GM21515 (cell line): ENCODE measurements at regions not wholly inside any gene's neighbourhood (a gene's known extent, or its start where the extent isn't known, plus 50 kb on each side); places are given as distances from the start of the nearest gene placed in this dataset.

Experiments used
- ATAC-seq: cut with Tn5 transposase; IDR thresholded peaks from one replicate; pipeline ENCODE4 v1.9.1; 2021; ENCODE audit not compliant: unreplicated experiment

- no peak for ATAC-seq
These were observed 143.4 kb downstream of the WNT5A start for GRCh38 chr3:55343486-55344357.

GRCh38 chr3:55341502-55342031 lies 145.5 kb downstream of the WNT5A start:
- ATAC-seq, result no peak

DNA sequence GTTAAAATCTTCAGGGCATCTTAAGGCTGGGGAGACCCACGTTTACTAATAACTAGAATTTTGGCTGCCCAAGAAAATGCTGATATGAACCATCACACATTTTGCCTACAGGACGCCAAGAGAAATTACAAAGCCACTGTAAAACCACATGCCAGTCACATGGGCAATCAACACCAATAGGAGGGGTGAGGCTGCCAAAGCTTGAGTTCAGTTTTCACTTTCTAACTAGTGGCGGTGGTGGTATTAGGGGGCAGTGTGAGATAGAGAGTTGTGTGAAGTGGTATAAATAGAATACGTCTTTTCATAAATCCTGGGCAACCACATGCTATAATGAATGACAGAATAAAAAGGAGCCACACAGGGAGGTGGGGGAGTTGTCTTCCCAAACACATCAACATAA lies 147.3 kb downstream of the WNT5A start:
- ATAC-seq, result no peak

- ATAC-seq, result no peak
These were observed 147.7 kb downstream of the WNT5A start for GRCh38 chr3:55339390-55339789.

- no peak for ATAC-seq
These were observed 149.4 kb downstream of the WNT5A start for GRCh38 chr3:55337641-55338180.

DNA sequence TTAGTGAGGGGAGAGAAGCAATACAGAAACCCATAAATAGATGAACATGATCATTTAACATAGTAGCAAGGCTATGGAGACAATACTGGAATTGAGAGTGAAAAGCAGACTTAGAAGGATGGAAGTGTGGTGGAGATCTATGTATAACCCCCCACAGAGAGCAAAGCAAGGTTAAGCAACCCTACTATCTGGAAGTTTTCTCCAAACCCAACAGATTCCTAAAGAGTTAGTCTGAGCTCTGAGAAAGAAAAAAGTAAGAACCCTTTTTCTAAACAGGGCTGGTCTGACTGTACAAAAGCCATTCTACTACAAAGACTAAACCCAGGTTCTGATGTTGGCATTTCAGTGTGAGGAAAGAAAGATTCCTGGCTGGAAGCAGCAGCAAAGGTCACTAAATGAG lies 153.2 kb downstream of the WNT5A start:
- ATAC-seq, result no peak

- no peak for ATAC-seq
These were observed 154.1 kb downstream of the WNT5A start for GRCh38 chr3:55333046-55333445.

GRCh38 chr3:55332176-55332575 lies 154.9 kb downstream of the WNT5A start:
- no peak for ATAC-seq

DNA sequence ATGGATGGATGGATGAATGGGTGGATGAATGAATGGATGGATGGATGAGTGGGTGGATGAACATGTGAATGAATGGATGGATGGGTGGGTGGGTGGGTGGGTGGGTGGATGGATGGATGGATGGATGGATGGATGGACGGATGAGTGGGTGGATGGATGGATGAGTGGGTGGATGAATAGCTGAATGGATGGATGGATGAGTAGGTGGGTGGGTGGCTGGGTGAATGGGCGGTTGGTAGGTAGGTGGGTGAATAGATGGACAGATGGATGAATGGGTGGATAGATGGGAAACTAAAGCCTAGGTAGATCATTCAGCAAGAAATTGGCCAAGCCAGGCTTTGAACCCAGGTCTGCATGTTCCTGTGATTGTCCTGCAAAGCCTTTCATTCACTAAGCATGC lies 155.6 kb downstream of the WNT5A start:
- no peak for ATAC-seq

DNA sequence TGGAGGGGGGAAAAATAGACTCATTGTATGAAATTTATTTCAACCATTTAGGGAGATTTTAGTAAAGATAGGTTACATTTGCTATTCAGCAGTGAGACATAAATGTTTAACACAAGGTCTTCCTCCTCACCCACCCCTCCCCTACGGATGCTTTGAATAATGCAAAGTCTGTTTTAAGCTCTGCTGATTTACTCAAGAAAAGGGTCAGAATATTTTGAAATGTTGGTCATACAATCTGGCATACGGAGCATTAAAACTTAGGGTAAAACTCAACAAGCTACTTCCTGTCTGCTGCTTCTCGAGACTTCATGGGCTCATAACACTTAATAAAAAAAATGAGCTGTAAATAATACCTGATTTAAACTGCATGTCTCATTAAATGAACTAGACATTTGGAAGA lies 156.3 kb downstream of the WNT5A start:
- ATAC-seq, result no peak

DNA sequence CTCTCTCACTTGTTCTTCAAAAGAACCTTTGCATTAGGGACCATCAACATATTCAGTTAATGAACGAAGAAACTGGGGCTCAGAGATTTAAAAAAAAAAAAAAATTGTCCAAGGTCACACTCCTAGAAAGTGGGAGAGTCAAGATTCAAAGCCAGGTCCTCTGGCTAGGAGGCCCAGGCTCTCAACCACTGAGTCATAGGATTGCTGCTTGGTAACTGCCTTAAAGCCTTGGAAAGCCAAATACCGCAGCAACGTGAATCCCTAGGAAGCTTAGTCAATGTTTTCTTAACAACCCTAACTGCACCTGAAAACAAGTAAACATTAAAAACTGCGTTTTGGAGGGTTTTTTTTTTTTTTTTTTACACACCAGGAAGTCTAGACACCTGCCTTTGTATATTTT lies 156.8 kb downstream of the WNT5A start:
- ATAC-seq, result no peak

GRCh38 chr3:55329849-55330248 lies 157.3 kb downstream of the WNT5A start:
- ATAC-seq, result no peak

- no peak for ATAC-seq
These were observed 159.8 kb downstream of the WNT5A start for GRCh38 chr3:55327131-55327920.

DNA sequence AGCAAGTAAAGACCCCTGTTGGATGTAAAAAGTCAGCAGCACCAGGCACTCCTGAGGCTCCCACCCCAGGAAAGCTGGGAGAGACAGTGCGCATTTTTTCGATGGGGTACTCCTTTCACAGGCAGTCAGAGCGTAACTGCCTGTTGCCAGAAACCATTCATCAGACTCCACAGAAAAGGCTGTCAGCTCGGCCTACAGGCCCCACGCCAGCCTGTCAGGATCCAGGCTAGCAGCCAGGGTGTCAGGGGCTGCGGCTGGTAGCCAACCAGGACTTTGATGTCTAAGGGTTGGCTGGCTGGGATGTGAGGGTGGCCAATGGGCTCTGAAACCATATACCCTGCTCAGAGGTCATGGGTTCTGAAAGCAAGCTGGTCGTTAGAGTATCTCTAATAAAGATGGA lies 164.5 kb downstream of the WNT5A start:
- ATAC-seq, result no peak

DNA sequence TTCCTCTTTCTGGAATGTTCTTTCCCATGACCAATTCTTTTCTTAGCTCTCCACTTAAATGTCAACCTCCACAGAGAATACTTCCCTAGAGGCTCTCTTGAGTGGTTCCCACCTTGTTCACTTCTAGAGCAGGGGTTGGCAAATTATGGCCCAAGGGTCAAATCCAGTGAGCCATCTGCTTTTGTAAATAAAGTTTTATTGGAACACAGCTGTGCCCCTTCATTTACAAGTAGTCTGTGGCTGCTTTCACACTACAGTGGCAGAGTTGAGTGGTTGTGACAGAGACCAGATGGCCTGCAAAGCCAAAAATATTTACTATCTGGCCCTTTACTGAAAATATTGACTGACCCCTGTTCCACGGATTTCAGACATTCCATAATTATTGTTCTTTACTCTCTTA lies 166.2 kb downstream of the WNT5A start:
- ATAC-seq, result no peak

GRCh38 chr3:55315396-55315795 lies 171.7 kb downstream of the WNT5A start:
- ATAC-seq, result no peak

- no peak for ATAC-seq
These were observed 173.4 kb downstream of the WNT5A start for GRCh38 chr3:55313666-55314065.

DNA sequence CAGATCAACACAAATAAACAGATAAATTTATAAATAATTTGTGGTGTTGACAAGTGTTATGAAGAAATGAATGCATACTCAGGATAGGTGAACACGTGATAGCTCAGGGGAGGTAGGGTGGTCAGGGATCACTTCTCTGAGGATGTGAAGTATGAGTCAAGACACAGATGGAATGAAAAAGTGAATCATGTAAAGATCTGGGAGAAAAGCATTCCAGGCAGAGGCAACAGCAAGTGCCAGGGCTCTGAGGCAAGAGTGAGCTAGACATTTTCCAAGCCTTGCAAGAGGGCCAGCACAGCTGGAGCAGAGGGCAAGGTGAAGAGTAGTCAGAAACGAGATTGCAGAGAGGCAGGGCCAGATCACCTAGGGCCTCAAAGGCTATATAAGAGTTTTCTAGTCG lies 177.8 kb downstream of the WNT5A start:
- ATAC-seq, result no peak

GRCh38 chr3:55307622-55308021 lies 179.5 kb downstream of the WNT5A start:
- ATAC-seq, result no peak

DNA sequence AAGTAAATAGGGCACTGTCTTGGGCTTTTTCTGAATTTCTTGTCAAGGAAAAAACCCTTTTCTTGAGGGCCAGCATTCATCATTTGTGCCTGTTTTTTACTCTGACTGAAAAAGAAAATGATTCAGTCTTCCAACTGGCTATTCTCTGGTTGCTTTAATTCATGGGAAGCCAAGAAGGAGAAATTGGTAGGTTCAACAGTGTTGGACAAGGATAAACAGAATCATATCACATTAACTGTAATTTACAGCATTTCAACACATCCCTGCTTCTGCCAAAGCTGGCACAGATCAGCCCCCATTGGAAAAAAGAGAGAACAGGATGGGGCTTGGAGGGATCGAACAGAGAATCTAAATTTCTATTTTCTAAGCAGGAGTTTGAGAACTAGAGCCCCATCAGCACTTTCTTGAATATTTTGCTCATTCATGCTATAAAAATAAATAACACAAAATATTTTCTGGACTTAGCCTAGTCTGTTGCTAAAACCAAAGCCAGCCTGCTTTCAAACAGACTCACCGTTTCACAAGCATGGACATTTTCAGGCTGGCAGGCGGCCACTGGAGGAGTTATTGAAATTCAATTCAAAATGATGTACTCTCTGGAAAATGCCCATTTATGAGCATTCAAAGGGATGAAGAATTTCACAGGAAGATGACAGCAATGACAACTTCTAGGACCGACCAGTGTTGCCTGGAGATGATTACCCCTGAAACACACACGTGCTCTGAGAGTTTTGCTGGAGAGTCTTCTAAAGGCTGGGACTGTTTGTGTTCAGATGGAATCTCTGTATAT lies 181.2 kb downstream of the WNT5A start:
- ATAC-seq, result no peak

- no peak for ATAC-seq
These were observed 186.4 kb downstream of the WNT5A start for GRCh38 chr3:55300701-55301100.
